ENCODE measurements at regions not wholly inside any gene's neighbourhood (a gene's known extent, or its start where the extent isn't known, plus 50 kb on each side); places are given as distances from the start of the nearest gene placed in this dataset.

DNA sequence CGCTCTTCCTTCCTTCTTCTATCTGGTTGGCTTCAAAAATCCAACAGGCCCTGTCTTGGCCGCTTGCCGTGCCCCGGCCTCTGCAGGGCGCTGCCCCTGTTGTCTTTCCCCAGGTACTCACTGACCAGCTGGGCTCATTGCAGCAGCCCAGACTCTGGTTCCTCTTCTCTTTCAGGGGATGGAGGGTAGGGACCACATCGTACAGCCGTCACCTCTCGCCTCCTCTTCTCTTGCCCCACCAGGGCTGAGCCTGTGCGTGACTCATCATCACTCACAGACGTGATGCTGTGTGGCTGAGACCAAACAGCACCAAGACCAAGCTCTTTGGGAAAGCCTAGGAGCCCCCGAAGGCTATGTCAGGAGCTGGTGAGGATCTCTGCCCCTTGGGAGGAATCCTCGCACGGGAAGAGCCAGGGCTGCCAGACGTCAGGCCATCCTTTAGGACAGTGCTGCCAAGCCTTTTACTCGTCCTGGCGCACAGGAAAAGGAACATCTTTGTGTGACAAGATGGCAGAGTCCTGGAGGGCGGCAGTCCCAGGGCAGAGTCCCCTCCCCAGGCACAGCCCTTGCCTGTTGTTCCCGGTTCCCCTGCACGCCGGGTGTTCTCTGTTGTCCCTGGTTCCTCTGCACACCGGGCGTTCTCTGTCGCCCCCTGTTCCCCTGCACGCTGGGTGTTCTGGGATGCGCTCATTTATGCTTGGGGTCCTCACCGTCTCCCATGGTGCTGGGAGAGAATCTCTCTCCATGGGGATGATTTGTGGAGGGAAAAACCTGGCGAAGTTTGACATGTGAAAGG, 188.5 kb upstream of the SHH start:
- H3K9me3 ChIP-seq (ENCODE audit: control insufficient read depth, insufficient read depth, low read depth, low read length) = no peaks in the 10 kb centered on the region
- ATAC-seq (0 out of 2 replicates have a peak, but pooled peaks have one; percentile 14), DNase-seq (ENCODE audit: low read depth, low spot score) (no peak)
- POLR2A ChIA-PET = no interaction called here
- no TSS peak for BruUV-seq (replicated peaks)
- TF ChIP-seq TCF7L2 (IDR thresholded peaks at IDR 0.05; ENCODE audit: low read depth, low read length) = no peak
- TF ChIP-seq, protein P1, sequence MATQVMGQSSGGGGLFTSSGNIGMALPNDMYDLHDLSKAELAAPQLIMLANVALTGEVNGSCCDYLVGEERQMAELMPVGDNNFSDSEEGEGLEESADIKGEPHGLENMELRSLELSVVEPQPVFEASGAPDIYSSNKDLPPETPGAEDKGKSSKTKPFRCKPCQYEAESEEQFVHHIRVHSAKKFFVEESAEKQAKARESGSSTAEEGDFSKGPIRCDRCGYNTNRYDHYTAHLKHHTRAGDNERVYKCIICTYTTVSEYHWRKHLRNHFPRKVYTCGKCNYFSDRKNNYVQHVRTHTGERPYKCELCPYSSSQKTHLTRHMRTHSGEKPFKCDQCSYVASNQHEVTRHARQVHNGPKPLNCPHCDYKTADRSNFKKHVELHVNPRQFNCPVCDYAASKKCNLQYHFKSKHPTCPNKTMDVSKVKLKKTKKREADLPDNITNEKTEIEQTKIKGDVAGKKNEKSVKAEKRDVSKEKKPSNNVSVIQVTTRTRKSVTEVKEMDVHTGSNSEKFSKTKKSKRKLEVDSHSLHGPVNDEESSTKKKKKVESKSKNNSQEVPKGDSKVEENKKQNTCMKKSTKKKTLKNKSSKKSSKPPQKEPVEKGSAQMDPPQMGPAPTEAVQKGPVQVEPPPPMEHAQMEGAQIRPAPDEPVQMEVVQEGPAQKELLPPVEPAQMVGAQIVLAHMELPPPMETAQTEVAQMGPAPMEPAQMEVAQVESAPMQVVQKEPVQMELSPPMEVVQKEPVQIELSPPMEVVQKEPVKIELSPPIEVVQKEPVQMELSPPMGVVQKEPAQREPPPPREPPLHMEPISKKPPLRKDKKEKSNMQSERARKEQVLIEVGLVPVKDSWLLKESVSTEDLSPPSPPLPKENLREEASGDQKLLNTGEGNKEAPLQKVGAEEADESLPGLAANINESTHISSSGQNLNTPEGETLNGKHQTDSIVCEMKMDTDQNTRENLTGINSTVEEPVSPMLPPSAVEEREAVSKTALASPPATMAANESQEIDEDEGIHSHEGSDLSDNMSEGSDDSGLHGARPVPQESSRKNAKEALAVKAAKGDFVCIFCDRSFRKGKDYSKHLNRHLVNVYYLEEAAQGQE (IDR thresholded peaks at IDR 0.05; ENCODE audit: insufficient read depth in 1 of 2, low read depth in 2 of 2, low read length in 1 of 2) = no peak
- no peak for TF ChIP-seq POLR2AphosphoS5 (IDR thresholded peaks at IDR 0.05; ENCODE audit: low read depth, low read length)
- TF ChIP-seq, protein P2, sequence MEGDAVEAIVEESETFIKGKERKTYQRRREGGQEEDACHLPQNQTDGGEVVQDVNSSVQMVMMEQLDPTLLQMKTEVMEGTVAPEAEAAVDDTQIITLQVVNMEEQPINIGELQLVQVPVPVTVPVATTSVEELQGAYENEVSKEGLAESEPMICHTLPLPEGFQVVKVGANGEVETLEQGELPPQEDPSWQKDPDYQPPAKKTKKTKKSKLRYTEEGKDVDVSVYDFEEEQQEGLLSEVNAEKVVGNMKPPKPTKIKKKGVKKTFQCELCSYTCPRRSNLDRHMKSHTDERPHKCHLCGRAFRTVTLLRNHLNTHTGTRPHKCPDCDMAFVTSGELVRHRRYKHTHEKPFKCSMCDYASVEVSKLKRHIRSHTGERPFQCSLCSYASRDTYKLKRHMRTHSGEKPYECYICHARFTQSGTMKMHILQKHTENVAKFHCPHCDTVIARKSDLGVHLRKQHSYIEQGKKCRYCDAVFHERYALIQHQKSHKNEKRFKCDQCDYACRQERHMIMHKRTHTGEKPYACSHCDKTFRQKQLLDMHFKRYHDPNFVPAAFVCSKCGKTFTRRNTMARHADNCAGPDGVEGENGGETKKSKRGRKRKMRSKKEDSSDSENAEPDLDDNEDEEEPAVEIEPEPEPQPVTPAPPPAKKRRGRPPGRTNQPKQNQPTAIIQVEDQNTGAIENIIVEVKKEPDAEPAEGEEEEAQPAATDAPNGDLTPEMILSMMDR (IDR thresholded peaks at IDR 0.05) = no peak
- no peak for TF ChIP-seq SIN3A (IDR thresholded peaks at IDR 0.05; ENCODE audit: borderline replicate concordance, insufficient read depth, low read depth, low read length)
- no peaks in the 10 kb centered on the region for H3K36me3 ChIP-seq (ENCODE audit: control insufficient read depth, insufficient read depth, low read length)
- in situ Hi-C loops (cut with HindIII; ENCODE audit: low pct_unique_long_range_greater_than_20kb, low sequenced_read_pairs) (no loop called here), intact Hi-C loops (cut with micrococcal nuclease; ENCODE audit: unreplicated experiment) (no loop called here)
- no peak overlapping the region for H3K4me3 ChIP-seq (ENCODE audit: low read depth in 2 of 2, low read length in 2 of 2)
- no peaks in the 10 kb centered on the region for H3K27me3 ChIP-seq (ENCODE audit: control insufficient read depth, insufficient read depth, low read length)
- CTCF ChIA-PET = no interaction called here
- H3K27ac ChIP-seq (ENCODE audit: low read length) = no peak overlapping the region
- H3K4me1 ChIP-seq (ENCODE audit: control insufficient read depth, insufficient read depth, low read length) = no peaks in the 10 kb centered on the region

DNA sequence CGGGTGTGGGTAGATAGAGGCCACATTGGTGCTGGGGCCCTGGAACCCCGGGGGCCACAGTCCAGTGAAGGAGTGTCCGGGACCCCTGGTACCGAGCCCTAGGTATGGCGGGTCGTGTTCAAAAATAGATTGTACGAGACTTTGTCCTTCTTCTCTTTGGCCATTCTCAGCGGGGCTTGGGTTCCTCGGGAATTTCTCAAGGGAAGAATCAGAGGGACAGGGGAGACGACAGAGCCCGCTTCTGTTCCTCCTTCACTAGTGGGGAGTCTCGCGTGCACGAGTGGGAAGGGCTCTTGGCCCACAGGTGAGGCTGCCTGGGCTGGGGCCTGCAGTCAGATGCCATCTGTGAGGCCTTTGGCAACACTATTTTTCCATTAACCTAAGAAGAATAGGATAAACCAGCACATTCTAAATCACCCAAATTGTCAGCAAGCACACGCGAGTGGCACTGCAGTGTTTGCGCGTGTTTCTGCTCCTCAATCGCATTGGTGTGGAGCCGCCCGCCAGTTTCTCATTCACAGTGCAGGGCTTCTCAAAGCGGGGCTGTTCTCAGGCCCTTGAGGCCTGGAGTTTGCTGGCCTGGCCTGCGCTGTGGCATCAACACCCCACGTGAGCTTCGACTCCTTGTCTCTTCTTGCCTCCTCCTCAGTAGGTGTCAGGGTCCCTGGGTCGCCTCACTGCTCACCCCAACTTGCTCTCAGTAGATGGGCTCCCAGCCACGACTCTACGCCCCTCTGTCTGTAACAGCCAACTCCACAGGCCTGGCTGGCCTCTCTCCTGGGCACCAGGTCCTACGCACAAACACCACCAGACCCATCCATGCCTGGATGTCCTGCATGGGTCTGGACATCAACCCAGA, 187.6 kb upstream of the SHH start:
- H3K27ac ChIP-seq (ENCODE audit: low read length) = no peak overlapping the region
- POLR2A ChIA-PET = no interaction called here
- H3K9me3 ChIP-seq (ENCODE audit: control insufficient read depth, insufficient read depth, low read depth, low read length) = no peaks in the 10 kb centered on the region
- intact Hi-C loops (cut with micrococcal nuclease; ENCODE audit: unreplicated experiment) (no loop called here), in situ Hi-C loops (cut with HindIII; ENCODE audit: low pct_unique_long_range_greater_than_20kb, low sequenced_read_pairs) (no loop called here)
- TF ChIP-seq, protein P1 (IDR thresholded peaks at IDR 0.05; ENCODE audit: insufficient read depth in 1 of 2, low read depth in 2 of 2, low read length in 1 of 2) = no peak
- no peak for TF ChIP-seq SIN3A (IDR thresholded peaks at IDR 0.05; ENCODE audit: borderline replicate concordance, insufficient read depth, low read depth, low read length)
- TF ChIP-seq POLR2AphosphoS5 (IDR thresholded peaks at IDR 0.05; ENCODE audit: low read depth, low read length) = no peak
- TF ChIP-seq TCF7L2 (IDR thresholded peaks at IDR 0.05; ENCODE audit: low read depth, low read length) = no peak
- TF ChIP-seq, protein P2 (IDR thresholded peaks at IDR 0.05) = no peak
- BruUV-seq (replicated peaks) = no TSS peak
- no peaks in the 10 kb centered on the region for H3K4me1 ChIP-seq (ENCODE audit: control insufficient read depth, insufficient read depth, low read length)
- H3K27me3 ChIP-seq (ENCODE audit: control insufficient read depth, insufficient read depth, low read length) = no peaks in the 10 kb centered on the region
- CTCF ChIA-PET = no interaction called here
- no peaks in the 10 kb centered on the region for H3K36me3 ChIP-seq (ENCODE audit: control insufficient read depth, insufficient read depth, low read length)
- DNase-seq (ENCODE audit: low read depth, low spot score) (no peak), ATAC-seq (no peak)
- no peak overlapping the region for H3K4me3 ChIP-seq (ENCODE audit: low read depth in 2 of 2, low read length in 2 of 2)

Data from Panc1 (cell line).